ENCODE measurements at regions not wholly inside any gene's neighbourhood (a gene's known extent, or its start where the extent isn't known, plus 50 kb on each side); places are given as distances from the start of the nearest gene placed in this dataset.

DNA sequence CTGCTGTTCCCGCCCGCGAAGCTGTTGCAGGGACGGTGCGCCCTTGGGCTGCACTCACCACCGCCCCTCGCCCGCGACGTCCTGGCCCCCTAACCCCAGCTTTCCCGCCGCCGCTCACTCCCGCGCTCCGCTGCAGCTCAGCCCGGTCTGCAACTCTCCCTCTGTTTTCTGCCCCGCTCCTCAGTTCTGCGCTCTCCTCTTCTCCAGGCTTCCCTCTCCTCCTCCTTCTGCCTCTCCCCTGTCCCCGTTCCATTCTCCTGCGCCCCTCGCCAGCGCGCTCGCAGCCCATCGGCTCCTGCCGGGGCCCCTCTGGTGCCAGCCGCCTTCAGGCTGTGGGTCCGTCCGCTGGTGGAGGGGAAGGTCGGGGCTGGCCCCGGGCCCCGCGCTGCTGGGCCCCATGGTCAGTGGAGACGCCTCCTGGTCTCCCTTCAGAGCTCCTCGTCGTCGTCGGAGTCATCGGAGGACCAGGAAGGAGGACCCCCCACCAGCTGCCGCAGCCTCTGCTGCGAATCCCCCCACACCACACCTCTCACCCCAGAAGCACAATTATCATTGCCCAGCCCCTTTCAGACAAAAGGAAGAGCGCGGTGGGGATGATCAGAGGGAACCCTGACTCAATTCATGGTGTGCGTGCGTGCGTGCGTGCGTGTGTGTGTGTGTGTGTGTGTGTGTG lies 223.2 kb upstream of the FOXF1 start:
- no peak for DNase-seq

DNA sequence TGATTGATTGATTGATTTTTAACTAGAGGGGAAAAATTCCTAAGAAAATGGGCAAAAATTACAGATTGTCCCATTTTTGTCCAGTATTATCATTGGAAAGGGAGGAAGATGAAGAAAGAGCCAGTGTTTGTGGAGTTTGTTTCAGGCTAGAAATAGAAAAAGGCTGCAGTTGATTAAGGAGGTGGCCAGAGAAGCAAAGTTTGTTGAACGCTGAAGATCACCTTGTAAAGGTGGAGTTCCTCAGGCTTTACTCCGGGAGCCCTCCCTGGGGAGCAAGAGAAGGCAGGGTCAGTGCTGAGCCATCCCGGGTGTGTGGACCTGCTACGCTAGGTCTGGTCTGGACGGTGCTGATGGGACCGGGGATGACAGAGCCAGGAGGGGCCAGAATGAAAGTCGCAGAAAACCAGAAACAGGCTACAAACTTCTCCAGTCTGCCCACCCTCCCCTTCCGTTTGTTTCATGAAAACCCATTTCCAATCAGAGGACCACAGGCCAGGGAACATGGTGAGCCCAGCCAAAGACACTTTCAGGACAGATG lies 222.6 kb upstream of the FOXF1 start:
- no peak for DNase-seq

DNA sequence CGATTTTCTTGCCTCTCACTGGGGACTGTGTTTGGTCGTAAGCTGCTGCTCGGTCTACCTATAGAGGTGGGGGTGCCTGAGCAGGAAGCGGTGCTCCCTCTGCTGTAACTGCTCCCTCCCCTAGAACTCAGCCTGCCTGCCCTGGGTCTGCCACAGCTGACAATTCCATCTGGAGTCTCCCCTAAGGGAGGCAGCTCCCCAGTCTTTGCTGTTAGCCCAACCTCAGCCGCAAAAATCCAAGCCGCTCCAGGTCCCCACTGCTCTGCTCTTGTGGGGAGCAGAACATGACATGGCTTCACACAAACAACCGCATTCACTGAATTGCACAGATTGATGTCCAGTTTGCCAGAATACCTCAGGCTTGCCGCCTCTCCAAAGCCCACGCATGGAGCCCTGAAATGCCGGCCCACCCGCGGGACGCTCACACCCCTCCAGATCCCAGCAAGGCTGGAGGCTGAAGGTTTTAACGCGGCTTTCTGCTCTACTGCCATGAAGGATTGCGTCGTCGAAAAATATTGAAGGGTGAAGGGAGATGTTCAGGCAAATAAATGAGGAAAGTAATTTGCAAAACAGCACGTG lies 221.5 kb upstream of the FOXF1 start:
- DNase-seq = no peak

DNA sequence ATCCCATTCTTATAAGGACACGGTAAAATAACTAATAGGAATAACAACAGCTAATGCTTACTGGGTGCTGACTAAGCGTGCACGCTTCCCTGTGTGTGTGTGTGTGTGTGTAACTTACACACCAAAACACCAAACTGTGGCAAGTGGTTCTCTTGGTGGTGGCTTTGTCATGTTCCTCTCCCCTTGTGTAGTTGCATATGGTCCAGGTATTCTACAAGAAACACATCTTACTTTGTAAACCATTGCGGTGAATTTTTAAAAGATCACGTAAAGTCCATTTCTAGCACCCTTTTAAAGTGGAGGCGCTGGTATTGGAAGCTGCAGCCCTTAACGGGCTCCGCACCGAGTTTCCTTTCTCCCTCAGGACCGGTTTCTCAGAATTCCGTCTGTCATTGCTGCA lies 221.0 kb upstream of the FOXF1 start:
- DNase-seq = no peak

DNA sequence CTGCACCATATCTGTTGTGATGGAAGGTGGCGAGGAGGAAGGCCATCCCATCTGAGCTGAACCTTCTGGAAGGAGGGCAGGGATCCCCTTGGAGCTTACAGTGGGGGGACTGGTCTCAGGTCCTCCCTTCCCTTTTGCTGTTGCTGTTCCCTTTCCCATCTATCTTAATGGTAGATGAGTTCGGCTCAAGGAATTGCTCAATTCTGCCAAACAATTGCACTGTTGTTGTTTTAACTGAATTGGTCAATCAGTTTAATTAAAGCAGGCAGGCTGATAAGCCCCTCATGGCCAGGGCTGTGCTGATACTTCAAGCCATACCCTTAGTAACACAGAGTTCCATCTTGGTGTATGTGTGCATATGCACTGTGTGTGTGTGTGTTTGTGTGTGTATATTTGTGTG lies 220.4 kb upstream of the FOXF1 start:
- no peak for DNase-seq

DNA sequence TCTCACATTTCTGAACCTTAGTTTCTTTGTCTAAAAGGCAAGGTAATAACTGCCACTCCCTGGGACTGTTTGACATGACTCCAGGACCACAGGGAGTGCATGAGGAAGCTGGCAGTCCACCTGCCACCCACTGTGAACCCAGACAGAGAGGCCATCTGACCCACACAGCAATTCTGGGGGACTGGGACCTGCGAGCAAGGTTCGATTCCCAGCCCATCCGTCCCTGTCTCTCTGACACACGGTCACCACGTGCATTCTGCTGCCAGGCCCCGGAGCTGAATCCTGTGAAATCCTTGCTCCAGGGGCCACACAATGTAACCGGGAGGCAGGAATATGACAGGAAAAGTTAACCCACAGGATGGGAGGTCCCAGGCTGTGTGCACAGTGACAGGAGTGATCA lies 218.8 kb upstream of the FOXF1 start:
- no peak for DNase-seq

DNA sequence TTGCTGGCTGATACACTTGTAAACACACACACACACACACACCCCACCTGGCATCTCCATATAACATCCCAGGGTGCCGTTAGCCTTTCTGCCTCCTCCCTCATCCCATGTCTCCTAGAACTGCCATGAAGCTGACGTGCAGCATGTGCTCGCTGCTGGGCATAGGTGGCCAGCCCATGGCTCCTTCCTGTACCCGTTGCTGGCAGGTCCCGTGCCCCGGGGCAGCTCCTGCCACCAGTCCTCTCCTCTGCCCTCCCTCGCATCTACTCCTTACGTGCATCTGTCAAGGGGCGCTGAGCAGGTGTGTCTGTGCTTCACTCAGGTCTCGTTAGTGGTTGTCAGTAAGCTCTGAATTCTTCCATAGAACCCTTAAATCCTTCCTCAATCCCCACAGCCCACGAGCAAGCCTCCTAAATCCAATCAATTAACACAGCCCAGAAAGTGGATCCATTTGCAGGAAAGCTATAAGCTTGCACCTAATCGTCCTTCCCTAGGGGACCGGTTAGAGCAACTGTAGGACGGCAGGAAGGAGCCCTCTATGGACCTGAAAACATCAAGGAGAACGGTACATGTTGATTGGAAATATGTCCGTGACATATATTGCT lies 218.1 kb upstream of the FOXF1 start:
- no peak for DNase-seq

DNA sequence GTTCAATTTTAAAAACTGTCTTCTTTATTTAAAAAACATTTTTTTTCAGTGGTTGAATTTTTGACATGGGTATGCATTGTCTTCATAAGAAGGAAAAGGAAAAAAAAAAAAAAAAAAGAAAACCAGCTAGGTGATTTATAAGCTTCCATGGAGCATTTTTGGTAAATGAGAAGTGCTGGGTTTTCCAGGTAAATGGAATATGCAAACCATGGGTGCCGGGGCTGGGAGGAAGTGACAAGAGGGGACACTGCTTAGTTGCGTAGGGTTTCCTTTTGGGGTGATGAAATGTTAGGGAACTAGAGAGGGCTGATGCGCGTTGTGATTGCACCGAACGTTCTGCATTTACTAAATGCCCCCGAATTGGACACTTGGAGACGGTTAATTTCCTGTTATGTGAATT lies 217.4 kb upstream of the FOXF1 start:
- DNase-seq = no peak

DNA sequence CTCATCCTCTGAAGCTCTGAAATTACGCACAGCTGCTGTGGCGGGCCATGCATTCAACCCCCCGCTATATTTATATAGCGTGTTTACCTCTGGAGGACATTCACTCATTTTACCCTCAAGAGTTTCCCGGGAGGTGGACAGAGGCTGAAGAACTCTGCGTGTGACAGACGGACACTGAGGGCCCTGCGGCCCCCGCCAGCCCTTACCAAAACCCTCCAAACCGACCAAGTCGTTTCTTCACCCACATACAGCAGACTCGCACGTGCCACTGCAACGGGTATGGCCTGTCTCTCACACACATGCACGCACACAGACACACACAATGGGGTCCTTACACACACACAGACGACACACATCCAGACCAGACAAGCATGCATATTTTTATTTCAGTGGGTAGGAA lies 216.4 kb upstream of the FOXF1 start:
- no peak for DNase-seq

DNA sequence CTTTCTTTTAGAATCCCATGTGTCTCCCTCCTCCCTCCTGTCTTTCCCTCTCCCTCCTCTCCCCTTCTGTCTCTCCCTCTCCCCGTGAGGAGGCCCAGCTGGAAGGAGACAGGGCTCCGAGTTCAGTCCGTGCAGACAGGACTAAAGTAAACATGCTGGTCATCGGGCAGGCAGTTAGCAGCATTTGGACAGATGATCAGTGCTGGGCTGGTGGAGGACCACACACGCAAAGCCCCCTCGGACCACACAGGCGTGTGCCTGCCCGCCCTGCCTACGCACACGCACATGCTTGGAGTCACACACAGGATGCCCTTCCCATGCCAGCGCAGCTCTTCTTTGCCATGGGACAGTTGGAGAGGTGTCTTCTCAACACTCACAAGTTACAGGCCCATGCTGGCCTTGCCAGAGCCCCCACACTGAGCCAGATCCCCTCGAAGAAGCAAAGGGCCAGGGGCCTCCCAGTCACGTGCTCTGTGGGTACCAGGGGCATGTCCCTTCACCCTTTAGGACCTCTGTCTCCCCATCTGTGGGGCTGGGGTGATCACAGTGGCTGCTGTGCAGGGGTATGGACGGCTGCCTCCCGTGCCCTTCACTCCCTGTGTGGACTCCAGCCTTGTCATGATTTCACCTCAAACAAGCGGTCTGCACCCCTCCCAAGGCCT lies 215.7 kb upstream of the FOXF1 start:
- no peak for DNase-seq

DNA sequence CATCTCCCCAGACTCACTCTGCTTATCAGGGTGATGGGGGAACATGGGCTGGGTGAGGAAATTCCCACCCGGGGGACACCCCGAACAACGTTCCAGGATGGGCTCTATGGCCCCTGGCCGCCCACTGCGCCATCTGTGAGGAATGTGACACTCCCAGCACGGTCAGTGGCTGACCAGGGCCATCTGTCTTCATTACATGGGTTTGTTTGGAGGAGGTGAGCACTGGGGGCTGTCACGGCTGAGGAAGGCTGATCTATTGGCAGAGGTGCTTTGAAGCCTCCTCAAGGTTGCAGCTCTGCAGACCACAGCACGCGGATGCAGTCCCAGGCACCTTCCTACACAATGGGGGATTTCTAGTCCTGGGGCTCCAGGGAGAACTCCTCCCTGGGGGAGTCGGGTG lies 214.1 kb upstream of the FOXF1 start:
- no peak for DNase-seq

DNA sequence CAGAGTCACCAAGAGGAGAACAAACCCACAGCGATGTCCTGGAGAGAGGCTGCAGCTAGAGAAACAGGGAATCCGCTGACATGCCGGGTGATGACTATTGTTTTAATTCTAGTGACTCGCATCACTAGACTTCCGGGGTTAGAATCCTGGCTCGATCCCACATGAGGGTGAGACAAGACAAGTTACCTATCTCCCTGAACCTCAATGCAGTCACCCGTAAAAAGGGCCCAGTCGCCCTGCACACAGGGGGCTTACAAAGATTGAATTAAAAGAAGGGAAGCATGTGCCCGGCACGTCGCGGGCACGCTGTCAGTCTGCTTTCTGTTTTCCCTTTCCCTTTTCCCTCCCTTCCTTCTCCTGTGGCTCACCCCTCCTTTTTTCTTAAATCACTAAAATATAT lies 212.9 kb upstream of the FOXF1 start:
- no peak for DNase-seq

DNA sequence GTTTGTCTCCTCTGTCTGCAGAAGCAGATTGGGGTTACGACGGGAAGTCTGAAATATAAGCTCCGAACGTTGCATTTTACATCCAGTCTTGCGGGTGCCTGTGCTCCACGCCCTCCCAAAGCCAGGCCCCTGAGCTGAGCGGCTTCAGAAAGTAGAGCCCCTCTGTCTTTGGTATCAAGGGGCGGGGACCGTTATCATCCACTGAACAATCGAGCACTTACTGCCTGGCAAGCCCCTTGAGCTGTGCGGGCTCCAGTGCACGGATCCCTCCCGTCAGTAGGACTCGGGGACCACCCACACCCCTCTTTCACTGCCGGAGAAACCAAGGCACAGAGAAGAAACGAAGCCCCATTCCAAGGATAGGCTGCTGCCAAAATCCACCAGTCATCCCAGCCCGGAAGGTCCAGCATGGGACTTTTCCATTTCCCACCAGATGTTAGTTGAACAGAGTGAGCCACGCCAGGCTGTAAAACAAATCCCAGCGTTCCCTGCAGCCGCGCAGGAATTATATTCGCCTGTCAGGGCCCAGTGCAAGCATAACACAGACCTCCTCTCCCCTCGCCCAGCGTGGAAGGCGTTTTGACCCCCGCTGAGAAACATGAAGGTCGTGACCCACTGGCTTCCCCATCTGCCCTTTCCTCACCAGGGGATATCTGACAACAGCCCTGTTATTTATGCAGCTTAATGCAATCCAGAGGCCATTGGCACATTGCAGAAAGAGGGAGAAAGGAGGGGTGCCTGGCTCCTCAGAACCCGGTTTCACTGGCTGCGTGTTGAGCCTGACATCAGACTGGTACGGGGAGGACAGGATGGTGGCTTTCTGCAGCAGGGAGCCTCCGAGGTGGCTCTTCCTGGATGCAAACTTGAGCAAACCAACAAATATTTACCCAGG lies 212.2 kb upstream of the FOXF1 start:
- no peak for DNase-seq

DNA sequence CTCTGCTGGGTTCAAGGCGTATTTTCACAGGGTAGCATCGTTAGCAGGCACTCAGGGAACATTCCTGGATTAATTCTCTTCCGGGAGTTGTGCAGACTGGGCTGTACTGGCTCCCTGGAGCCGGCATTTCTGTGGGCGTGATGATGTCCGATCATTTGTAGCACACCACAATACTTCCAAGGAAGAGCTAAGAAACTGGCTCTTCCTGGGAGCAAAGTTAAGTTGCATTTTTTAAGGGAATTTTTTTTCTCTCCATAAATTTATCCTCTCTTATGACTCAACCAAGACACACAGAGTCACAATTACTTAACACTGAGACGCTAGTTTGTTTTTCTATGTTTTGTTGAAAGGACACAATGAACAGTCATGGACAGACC lies 211.6 kb upstream of the FOXF1 start:
- DNase-seq = no peak

DNA sequence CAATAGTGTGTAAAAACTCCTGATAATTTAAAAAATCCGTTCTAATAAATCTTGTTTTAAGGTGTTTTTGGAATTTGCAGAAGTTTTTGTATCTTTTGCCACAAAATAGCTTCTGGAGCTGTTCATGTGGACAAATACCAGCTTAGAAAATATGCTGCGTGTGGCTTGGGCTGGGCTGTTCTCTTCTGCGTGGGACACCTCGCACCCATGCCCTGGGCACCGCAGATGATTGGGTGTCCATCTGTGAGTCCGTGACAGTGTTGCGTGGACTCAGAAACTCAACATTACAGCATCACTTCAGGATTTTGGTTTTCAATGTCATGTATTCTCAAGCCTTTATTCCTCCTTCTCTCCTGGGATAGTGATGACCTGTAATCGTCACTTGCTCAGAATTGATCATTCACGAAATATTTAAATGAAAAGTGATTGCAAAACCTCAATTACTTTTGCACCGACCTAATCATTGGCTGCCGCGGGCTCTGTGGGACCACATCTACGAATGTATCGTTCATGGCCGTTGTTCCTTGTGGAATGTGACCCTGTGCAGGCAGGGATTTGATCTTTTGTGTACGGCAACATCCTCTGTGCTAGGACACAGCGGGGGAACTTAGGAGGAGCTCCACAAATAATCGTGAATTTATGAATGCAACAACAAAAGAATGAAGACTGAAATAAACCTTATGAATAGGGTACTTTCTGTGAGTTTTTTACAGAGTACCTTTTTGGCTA lies 210.3 kb upstream of the FOXF1 start:
- no peak for DNase-seq

DNA sequence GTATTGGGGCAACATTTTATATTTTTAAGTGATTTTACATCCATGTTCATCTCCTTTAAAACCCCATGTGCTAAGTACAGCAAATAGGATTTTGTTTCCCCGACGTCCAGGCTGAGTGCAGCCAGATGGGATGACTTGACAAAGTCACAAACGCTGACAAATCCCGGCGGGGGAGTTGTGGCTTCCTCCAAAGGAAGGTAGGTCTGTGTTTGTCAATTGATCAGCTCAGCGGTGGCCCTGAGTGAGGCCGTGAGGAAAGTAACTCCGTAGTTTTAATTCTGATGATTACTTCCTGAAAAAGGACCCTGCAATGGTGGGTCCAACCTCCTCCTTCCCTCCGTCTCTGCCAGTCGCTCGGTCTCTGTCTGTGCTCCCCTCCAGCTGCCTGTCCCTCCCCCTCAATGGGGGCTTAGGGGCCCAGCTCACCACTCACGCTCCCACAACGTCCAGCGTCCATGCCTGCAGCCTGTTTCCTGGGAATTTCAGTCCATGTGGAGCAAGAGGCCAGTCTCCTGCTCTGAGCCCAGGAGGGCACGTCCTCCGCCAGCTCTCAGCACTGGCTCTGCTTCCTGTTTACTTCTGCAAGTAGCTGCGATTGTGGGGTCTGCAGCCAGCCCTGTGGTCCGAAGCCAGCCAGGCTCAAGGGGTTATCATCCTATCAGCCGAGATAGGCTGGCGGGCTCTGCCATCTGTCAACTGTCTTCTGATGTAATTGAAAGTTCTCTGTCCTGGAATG lies 209.4 kb upstream of the FOXF1 start:
- DNase-seq = no peak

DNA sequence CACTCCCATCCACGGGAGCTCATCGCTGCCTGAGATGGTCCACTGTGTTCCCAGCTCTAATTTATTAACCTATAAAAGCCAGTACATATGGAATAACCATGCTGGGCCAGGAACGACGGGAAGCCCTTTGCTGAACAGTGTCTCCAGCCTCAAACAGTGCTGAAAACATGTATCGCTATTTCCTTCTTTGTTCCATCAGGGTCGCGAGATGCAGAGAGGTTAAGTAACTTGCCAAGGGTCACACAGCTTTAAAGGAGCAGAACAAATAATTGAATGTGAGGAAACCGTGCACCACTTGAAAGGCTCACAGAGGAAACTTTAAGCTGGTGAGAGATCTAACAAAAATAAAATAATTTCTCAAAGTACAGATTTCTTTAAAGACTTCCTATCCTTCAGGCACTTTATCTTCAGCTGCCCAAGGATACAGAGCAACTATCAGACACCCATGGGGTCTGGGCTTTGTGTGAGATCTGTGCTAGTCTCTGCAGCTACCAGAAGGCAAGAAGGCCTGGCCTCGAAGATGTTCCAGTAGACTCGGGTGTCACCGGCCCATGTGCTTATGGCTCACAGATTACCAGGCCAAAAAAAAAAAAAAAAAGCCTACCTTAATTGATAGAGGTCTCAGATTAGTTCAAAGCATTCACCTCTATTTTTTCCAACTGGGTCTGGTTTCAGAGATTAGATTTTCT lies 207.8 kb upstream of the FOXF1 start:
- DNase-seq = no peak

DNA sequence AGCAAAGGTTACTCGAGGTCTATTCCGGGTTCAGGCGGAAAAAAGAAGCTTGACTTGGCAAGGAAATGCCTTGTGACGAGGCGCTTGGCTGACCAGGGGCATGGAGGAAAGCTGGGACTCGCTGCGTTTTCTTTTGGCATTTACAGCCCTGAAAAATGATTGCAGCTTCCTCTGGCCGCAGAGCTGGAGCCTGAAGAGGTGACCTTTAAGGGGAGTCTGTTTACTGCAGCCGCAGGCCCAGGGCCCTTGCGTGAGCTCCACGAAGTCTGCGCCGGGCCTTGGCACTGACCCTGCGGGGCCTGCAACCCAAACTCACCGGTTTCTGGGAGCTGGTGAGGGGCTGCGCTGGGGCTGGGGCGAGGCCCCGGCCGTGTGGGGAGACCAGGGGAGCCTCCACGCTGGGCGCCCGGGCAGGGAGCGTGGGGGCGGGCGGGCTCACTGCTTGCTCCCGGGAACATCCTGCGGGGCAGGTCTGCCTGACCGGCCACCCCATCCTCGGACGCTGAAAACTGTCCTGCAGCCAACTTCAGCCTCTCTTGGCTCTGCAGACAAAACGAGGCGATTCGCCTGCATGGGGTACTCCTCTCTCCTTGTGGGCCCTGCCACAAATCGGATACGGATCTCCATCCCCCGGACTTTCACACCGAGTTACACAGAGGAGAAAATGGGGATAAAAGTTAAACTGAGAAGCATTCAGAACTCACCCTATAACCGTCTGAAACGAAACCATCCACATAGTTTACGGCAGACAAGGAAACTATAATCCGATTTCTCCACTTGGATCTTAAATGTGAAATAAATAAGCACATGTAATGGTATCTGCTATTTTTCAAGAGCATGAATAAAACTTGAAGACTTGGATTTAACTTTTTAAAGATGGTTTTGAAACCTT lies 206.3 kb upstream of the FOXF1 start:
- DNase-seq = no peak

DNA sequence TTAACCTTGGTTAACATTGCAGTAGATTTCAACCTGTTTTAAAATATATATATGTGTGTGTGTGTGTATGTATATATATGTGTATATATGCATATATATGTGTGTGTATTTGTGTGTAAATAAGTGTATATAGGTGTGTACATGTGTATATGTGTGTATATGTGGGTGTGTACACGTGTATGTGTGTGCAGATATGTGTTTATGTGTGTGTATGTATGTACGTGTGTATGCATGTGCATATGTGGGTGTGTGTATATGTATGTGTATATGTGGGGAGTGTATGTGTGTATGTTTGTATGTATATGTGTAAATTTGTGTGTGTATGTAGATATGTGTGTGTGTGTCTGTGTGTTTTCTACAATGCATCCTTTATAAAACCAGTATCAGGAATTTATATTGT lies 205.5 kb upstream of the FOXF1 start:
- no peak for DNase-seq

DNA sequence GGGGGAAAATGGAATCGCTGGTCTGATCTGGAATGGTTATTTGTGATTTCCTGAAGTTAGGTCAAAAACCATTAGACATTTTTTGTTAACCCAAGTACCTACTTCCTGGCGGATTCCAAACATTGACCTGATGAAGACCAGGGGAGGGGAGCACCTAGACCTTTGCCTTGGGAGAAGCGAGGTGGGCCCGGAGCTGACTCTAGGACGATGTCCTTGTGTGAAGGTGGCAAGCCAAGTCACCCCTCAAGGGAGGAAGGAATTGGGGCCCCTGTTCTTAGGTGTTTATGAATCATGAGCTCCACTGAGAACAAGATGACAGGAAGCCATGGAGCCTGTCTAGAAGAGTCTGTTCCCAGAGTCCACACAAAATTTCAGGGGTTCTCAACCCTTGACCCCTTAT lies 204.9 kb upstream of the FOXF1 start:
- DNase-seq = no peak

Measured in activated T-cell treated with anti-CD3 and anti-CD28 coated beads, Interleukin-2, amount 50 U/mL, for 1 hour (primary cell).